SK-N-SH (cell line): ENCODE measurements at regions not wholly inside any gene's neighbourhood (a gene's known extent, or its start where the extent isn't known, plus 50 kb on each side); places are given as distances from the start of the nearest gene placed in this dataset.

Source experiments
- CTCF ChIA-PET: fragments of 300-600, 350-600 bp; formaldehyde crosslinking; extraction: SDS; loops from one replicate; lab custom pipeline; 2021; lab: Yijun Ruan, JAX
- POLR2A ChIA-PET: fragments of 350-600 bp; sonication (Branson Sonifier 250); formaldehyde crosslinking; extraction: SDS; loops from one replicate; lab custom pipeline; 2020; ENCODE audit warnings: antibody characterized with exemption, inconsistent platforms; lab: Yijun Ruan, JAX
- DNase-seq: peaks from one replicate; pipeline ENCODE4 v3.0.0; 2012
- H2AFZ ChIP-seq: fragments of 200-600 bp; sonication (generic); 2 replicates; pipeline ENCODE4 v1.8.1; 2016; ENCODE audit warnings: antibody characterized with exemption, mild to moderate bottlenecking, low read depth
- H3F3A ChIP-seq: fragments of 200-600 bp; sonication (generic); replicated peaks from 2 replicates; pipeline ENCODE3; 2016; ENCODE audit warnings: antibody characterized with exemption, mild to moderate bottlenecking; ENCODE audit not compliant: insufficient read depth
- H3K27ac ChIP-seq, 2 experiments: fragments of 200-500 bp in 1 of 2; fragments of 200-600 bp in 1 of 2; sonication (Bioruptor generic) in 1 of 2; sonication (generic), shearing (Covaris generic) in 1 of 2; 2 replicates each; pipeline versions ENCODE4 v1.5.1 to v1.6.1; 2014 to 2016; ENCODE audit warnings: low read depth in 2 of 2, inconsistent platforms in 1 of 2, low read length in 1 of 2, mild to moderate bottlenecking in 1 of 2, mixed read lengths in 1 of 2
- H3K27me3 ChIP-seq: fragments of 200-600 bp; sonication (generic), shearing (Covaris generic); 2 replicates; pipeline ENCODE4 v1.6.1; 2016; ENCODE audit warnings: mixed run types; ENCODE audit not compliant: insufficient read depth
- H3K36me3 ChIP-seq, 2 experiments: fragments of 200-500 bp in 1 of 2; fragments of 200-600 bp in 1 of 2; sonication (Bioruptor generic) in 1 of 2; sonication (generic) in 1 of 2; replicated peaks in 1 of 2; 2 replicates each; pipeline versions ENCODE3 to v1.5.1; 2014 to 2016; ENCODE audit warnings: low read length in 1 of 2, mild to moderate bottlenecking in 1 of 2; ENCODE audit not compliant: insufficient read depth in 2 of 2, control insufficient read depth in 1 of 2
- H3K4me1 ChIP-seq, 2 experiments: fragments of 200-500 bp in 1 of 2; fragments of 200-600 bp in 1 of 2; sonication (Bioruptor generic) in 1 of 2; sonication (generic), shearing (Covaris generic) in 1 of 2; 2 replicates each; pipeline versions ENCODE4 v1.5.1 to v1.6.1; 2014 to 2016; ENCODE audit warnings: low read depth in 1 of 2, low read length in 1 of 2, mixed run types in 1 of 2; ENCODE audit not compliant: insufficient read depth in 2 of 2, control insufficient read depth in 1 of 2
- H3K4me2 ChIP-seq: fragments of 200-600 bp; sonication (generic), shearing (Covaris generic); 2 replicates; pipeline ENCODE4 v1.6.1; 2017; ENCODE audit warnings: mixed run types
- H3K4me3 ChIP-seq, 2 experiments: fragments of 200-500 bp in 1 of 2; fragments of 200-600 bp in 1 of 2; sonication (Bioruptor generic) in 1 of 2; sonication (generic), shearing (Covaris generic) in 1 of 2; 2 replicates each; pipeline versions ENCODE4 v1.5.1 to v1.8.1; 2014 to 2016; ENCODE audit warnings: low read depth in 2 of 2, inconsistent platforms in 1 of 2, low read length in 1 of 2, mild to moderate bottlenecking in 1 of 2, mixed read lengths in 1 of 2, moderate library complexity in 1 of 2
- H3K79me2 ChIP-seq: fragments of 200-600 bp; sonication (generic); 2 replicates; pipeline ENCODE4 v1.8.1; 2017; ENCODE audit warnings: mild to moderate bottlenecking; ENCODE audit not compliant: insufficient read depth
- H3K9ac ChIP-seq: fragments of 200-600 bp; sonication (generic); 2 replicates; pipeline ENCODE4 v1.6.1; 2017; ENCODE audit warnings: mixed run types
- H3K9me2 ChIP-seq: fragments of 200-600 bp; sonication (generic); 2 replicates; pipeline ENCODE4 v1.6.1; 2017; ENCODE audit warnings: mixed run types
- H3K9me3 ChIP-seq: fragments of 200-600 bp; sonication (generic); 2 replicates; pipeline ENCODE4 v1.6.1; 2017; ENCODE audit warnings: mixed run types, mild to moderate bottlenecking, moderate library complexity
- H4K20me1 ChIP-seq: fragments of 200-600 bp; sonication (generic); 2 replicates; pipeline ENCODE4 v1.6.1; 2017; ENCODE audit warnings: mild to moderate bottlenecking, mixed run types; ENCODE audit not compliant: insufficient read depth
- ELF1 ChIP-seq: IDR thresholded peaks from 2 replicates; pipeline ENCODE4 v1.4.0; 2012
- GATA2 ChIP-seq: sonication (generic); formaldehyde crosslinking; IDR thresholded peaks from 2 replicates; pipeline ENCODE4 v1.5.0; 2020; ENCODE audit warnings: mild to moderate bottlenecking, missing genetic modification reagents
- NFIC ChIP-seq: IDR thresholded peaks from 2 replicates; pipeline ENCODE4 v1.4.0; 2012; ENCODE audit warnings: borderline replicate concordance
- RAD21 ChIP-seq: IDR thresholded peaks from 2 replicates; pipeline ENCODE4 v1.6.1; 2012; ENCODE audit warnings: mild to moderate bottlenecking, low read length
- RCOR1 ChIP-seq: fragments of 150-350 bp; IDR thresholded peaks from 2 replicates; pipeline ENCODE4 v1.6.1; 2017; ENCODE audit warnings: antibody characterized with exemption, low read length
- REST ChIP-seq: IDR thresholded peaks from 2 replicates; pipeline ENCODE4 v1.6.1; 2012; ENCODE audit warnings: mild to moderate bottlenecking, low read depth, low read length, moderate library complexity
- RFX5 ChIP-seq: IDR thresholded peaks from 2 replicates; pipeline ENCODE4 v1.6.1; 2012; ENCODE audit warnings: mild to moderate bottlenecking, improper control_type of control experiment, low read length
- RXRA ChIP-seq: IDR thresholded peaks from 2 replicates; pipeline ENCODE4 v1.4.0; 2012; ENCODE audit warnings: low read depth, mild to moderate bottlenecking, borderline replicate concordance
- USF1 ChIP-seq: IDR thresholded peaks from 2 replicates; pipeline ENCODE4 v1.4.0; 2012; ENCODE audit warnings: low read depth, borderline replicate concordance
- YY1 ChIP-seq: IDR thresholded peaks from 2 replicates; pipeline ENCODE4 v1.4.0; 2012; ENCODE audit warnings: low read depth, mild to moderate bottlenecking
- WGBS: methylation state at CpG from one replicate; pipeline ENCODE4 v1.1.6; 2017; ENCODE audit warnings: low lambda C conversion rate; 5-methylcytosine and 5-hydroxymethylcytosine counted together

- H3K27me3 ChIP-seq, result no peaks in the 10 kb centered on the region
- H3K36me3 ChIP-seq, result no peaks in the 10 kb centered on the region
- H3K79me2 ChIP-seq, result no peaks in the 10 kb centered on the region
- H3K4me3 ChIP-seq, result no peak overlapping the region
- DNase-seq, result no peak
- H3K9me3 ChIP-seq, result no peaks in the 10 kb centered on the region
- H3K9ac ChIP-seq, result no peak overlapping the region
- TF ChIP-seq RAD21, result no peak
- TF ChIP-seq GATA2, result no peak
- no peak for TF ChIP-seq REST
- no peak for TF ChIP-seq RXRA
- ChIA-PET POLR2A (no interaction called here), CTCF (interaction anchor here (1.5 kb wide), 1 partner anchor 13 kb away, joined by 3 read pairs; no protein-coding TSS in a partner anchor)
- H4K20me1 ChIP-seq, result no peaks in the 10 kb centered on the region
- no peak overlapping the region for H3K4me2 ChIP-seq
- peaks cover 10% of the 10 kb centered on the region for H3F3A ChIP-seq
- no peaks in the 10 kb centered on the region for H3K9me2 ChIP-seq
- H2AFZ ChIP-seq, result no peak overlapping the region
- H3K4me1 ChIP-seq, result no peaks in the 10 kb centered on the region; a peak in 1 of 4 replicates
- H3K27ac ChIP-seq, result no peak overlapping the region
Measured at GRCh38 chr2:186126181-186126580, 359.9 kb upstream of the ZC3H15 start.

- peak overlapping the region in 1 of 2 experiments; percentile 12; a peak in 1 of 4 replicates for H3K4me3 ChIP-seq
- no peak for TF ChIP-seq YY1
- TF ChIP-seq RCOR1, result no peak
- TF ChIP-seq RXRA, result no peak
- peak; percentile 56 for TF ChIP-seq NFIC
- no peak for TF ChIP-seq RAD21
- TF ChIP-seq RFX5, result no peak
- no peak for TF ChIP-seq USF1
- no peak for TF ChIP-seq ELF1
- H3K9ac ChIP-seq, result no peak overlapping the region
- no peaks in the 10 kb centered on the region for H3K9me3 ChIP-seq
- H3K4me2 ChIP-seq, result peak overlapping the region; percentile 47
- H4K20me1 ChIP-seq, result no peaks in the 10 kb centered on the region
- no peaks in the 10 kb centered on the region for H3K79me2 ChIP-seq
- H2AFZ ChIP-seq, result no peak overlapping the region
- H3K4me1 ChIP-seq, result no peaks in the 10 kb centered on the region; a peak in 1 of 4 replicates
- H3K9me2 ChIP-seq, result no peaks in the 10 kb centered on the region
- ChIA-PET POLR2A (no interaction called here), CTCF (no interaction called here)
- WGBS, result 40% methylated on average over 1 of the region's 1 CpG
- peaks cover 10% of the 10 kb centered on the region for H3F3A ChIP-seq
- no peaks in the 10 kb centered on the region for H3K27me3 ChIP-seq
- H3K27ac ChIP-seq, result peak overlapping the region in 1 of 2 experiments; percentile 62; a peak in 3 of 4 replicates
- no peak for DNase-seq
- H3K36me3 ChIP-seq, result no peaks in the 10 kb centered on the region
Measured at GRCh38 chr2:186129767-186130581, 356.1 kb upstream of the ZC3H15 start.
